Left ventricle myocardium inferior (tissue), 1 donor: ENCODE measurements at regions not wholly inside any gene's neighbourhood (a gene's known extent, or its start where the extent isn't known, plus 50 kb on each side); places are given as distances from the start of the nearest gene placed in this dataset.

ENCODE experiments used
- DNase-seq: peaks from one replicate; pipeline ENCODE4 v3.0.0-alpha.2; 2020
- H3K27ac ChIP-seq: fragments of 200-600 bp; replicated peaks from 2 replicates; pipeline ENCODE4 v1.8.0; 2021
- H3K27me3 ChIP-seq: fragments of 200-600 bp; 2 replicates; pipeline ENCODE4 v1.8.0; 2021; ENCODE audit warnings: low read depth
- H3K36me3 ChIP-seq: fragments of 200-600 bp; 2 replicates; pipeline ENCODE4 v1.8.0; 2021
- H3K4me1 ChIP-seq: fragments of 200-600 bp; 2 replicates; pipeline ENCODE4 v1.8.0; 2021
- H3K4me3 ChIP-seq: fragments of 200-600 bp; 2 replicates; pipeline ENCODE4 v1.8.0; 2021; ENCODE audit warnings: mild to moderate bottlenecking, moderate library complexity
- H3K9me3 ChIP-seq: fragments of 200-600 bp; replicated peaks from 2 replicates; pipeline ENCODE4 v1.8.0; 2021
- CTCF ChIP-seq: fragments of 200-600 bp; IDR thresholded peaks from 2 replicates; pipeline ENCODE4 v1.8.0; 2021; ENCODE audit warnings: antibody characterized with exemption, mild to moderate bottlenecking, borderline replicate concordance
- intact Hi-C: fragments of 100-400 bp; cut with micrococcal nuclease; formaldehyde crosslinking; loops from one replicate; pipeline ENCODE4 v1.11.0; 2022
- donor health status: DM: no; HTN: yes; CAD: no; lungs with severe emphysema.

GRCh38 chr1:111045033-111045722 lies 81.5 kb upstream of the LRIF1 start:
- peaks cover 25% of the 10 kb centered on the region for H3K9me3 ChIP-seq
- no peak for DNase-seq
- H3K36me3 ChIP-seq = no peaks in the 10 kb centered on the region
- peaks cover 8% of the 10 kb centered on the region for H3K4me1 ChIP-seq
- H3K27ac ChIP-seq = no peak overlapping the region
- intact Hi-C loops = no loop called here
- no peak overlapping the region for H3K4me3 ChIP-seq
- peaks cover 12% of the 10 kb centered on the region for H3K27me3 ChIP-seq
- no peak for TF ChIP-seq CTCF

- peak; percentile 88 for TF ChIP-seq CTCF
- intact Hi-C loops = no loop called here
- Histone ChIP-seq H3K4me1 (no peaks in the 10 kb centered on the region), H3K27ac (no peak overlapping the region), H3K4me3 (no peak overlapping the region), H3K27me3 (peaks cover 8% of the 10 kb centered on the region), H3K36me3 (no peaks in the 10 kb centered on the region), H3K9me3 (peaks cover 19% of the 10 kb centered on the region)
- DNase-seq = no peak
Observed at GRCh38 chr1:111032295-111032897, 68.7 kb upstream of the LRIF1 start.

GRCh38 chr1:111030590-111030989 lies 66.9 kb upstream of the LRIF1 start:
- Histone ChIP-seq H3K36me3 (no peaks in the 10 kb centered on the region), H3K27ac (no peak overlapping the region), H3K9me3 (peaks cover 1% of the 10 kb centered on the region), H3K4me3 (no peak overlapping the region), H3K4me1 (no peaks in the 10 kb centered on the region), H3K27me3 (peaks cover 4% of the 10 kb centered on the region)
- TF ChIP-seq CTCF = peak; percentile 74
- intact Hi-C loops = no loop called here
- DNase-seq = no peak

- Histone ChIP-seq H3K27me3 (peaks cover 5% of the 10 kb centered on the region), H3K27ac (no peak overlapping the region), H3K9me3 (no peaks in the 10 kb centered on the region), H3K36me3 (no peaks in the 10 kb centered on the region), H3K4me3 (no peak overlapping the region), H3K4me1 (no peaks in the 10 kb centered on the region)
- intact Hi-C loops = no loop called here
- no peak for TF ChIP-seq CTCF
- no peak for DNase-seq
Observed at GRCh38 chr1:111025109-111025508, 61.4 kb upstream of the LRIF1 start.

GRCh38 chr1:111015222-111015621 lies 51.5 kb upstream of the LRIF1 start:
- Histone ChIP-seq H3K4me3 (no peak overlapping the region), H3K27ac (no peak overlapping the region), H3K36me3 (no peaks in the 10 kb centered on the region), H3K4me1 (no peaks in the 10 kb centered on the region), H3K27me3 (peaks cover 15% of the 10 kb centered on the region), H3K9me3 (peaks cover 35% of the 10 kb centered on the region)
- TF ChIP-seq CTCF = no peak
- DNase-seq = no peak
- intact Hi-C loops = no loop called here
